ENCODE measurements at regions not wholly inside any gene's neighbourhood (a gene's known extent, or its start where the extent isn't known, plus 50 kb on each side); places are given as distances from the start of the nearest gene placed in this dataset.
A peak's percentile ranks its signal among the peaks of the same experiment; 100 is the strongest.

DNA sequence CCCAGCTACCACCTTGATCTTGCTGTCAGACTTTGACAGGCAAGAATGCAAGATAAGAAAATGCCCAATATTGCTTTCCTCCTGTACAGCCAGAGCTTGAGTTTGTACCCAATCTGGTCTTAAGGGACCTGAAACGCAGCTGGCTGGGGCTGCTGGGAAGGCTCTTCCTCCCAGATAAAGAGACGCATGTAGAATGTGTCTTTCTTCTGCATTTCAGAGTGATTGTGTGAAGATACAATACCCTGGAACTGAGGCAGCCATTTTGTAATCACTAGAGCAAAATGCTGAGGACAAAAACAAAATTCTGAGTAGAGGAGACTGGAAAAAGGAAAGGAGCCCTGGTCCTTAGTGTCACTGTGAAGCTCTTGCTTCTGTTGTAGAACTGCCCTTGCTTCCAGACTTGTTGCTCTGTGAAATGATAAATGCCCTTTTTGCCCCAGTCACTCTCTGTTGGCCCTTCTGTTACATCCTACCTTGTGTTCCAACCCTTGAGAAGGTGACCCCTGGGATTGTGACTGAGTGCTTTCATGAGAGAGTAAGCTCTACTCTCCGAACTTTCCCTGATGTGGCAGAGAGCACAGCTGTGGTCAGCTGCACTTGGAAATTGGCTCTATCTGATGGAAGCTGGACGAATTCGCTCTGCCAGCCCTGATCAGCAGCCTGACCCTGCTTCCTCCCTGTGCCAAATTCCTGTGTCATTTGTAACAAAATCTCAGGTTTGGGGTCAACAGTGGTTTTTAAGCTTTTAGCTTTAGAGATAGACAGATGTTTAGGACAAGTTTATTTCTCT is 137.4 kb upstream of the RBMS1 start:
- DNase-seq (ENCODE audit: low spot score) (no peak), FAIRE-seq (no peak)

DNA sequence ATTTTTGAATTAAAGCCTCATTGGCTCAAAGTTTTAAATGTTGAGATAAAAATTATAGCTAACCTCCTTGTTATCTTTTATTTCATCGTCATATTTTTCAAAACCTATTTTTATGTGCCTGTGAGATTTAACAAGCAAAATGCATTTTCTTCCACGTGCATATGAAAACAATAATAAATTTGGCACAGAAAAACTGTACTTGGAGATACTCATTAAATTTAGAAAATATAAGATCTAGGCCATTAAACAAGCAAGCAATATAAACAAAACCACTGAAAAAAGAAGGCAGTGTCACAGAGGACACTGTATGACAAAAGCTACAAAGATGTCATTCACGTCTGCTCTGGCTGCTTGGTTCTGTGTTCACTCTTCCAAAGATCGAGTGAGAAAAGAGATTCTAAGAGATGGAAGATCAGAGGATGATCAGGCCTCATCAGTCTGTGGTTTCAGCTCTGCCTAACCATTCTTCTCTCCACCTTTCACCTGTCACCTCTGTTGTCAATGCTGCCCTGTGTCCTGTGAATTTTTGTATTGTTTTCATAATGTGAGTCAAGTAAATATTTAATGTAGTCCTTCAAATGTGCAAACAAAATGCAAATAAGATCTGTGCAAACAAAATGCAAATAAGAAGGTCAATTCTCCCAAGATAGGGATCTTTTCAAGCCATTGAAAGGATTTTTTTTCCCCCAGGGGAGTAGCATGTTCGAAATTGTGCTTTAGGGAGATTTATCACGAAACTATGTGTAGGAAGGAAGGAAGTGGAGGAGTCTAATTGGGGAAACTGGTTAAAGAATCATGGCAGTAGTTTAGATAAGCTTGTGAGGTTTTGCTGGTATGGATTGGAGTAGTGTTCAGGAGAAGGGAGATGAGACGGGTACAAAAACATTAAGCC is 138.7 kb upstream of the RBMS1 start:
- DNase-seq (ENCODE audit: low spot score) (no peak), FAIRE-seq (no peak)

DNA sequence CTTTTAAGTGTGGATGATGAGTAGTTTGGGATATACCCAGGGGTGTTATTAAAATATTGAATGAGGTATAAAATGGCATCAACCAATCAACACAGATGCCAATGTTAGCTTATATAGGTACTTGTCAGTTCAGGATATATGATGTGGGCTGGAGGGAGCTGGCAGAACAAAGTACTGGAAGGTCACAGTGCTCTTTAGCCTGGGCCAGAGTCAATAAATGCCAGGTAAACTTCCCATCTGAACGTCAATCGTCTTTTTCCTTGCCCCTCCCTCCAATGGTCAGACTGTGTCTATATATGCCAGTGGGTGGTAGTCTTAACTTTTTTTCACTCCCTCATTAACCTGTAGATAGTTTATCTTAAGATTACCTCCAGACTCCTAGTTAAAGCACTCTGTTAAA is 140.8 kb upstream of the RBMS1 start:
- DNase-seq (ENCODE audit: low spot score) = no peak
- FAIRE-seq = no peak

DNA sequence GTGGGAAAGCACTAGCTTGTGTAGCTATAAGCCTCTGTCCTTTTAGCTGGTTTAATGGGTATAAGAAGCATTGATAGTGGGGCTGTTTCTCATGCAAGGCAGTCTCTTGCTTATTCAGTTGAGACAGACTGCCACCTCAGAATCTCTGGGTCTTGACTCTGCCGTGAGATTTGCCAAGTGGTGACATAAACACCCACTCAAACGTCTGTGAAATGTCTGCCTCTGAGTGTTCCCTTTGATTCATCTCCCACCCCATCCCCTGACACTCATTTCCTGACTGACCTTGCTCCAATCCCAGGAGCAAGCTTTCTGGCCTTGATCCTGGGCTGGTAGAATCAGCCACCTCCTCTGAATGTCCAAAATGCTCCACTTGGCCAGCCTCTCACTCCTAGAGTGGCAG is 141.9 kb upstream of the RBMS1 start:
- FAIRE-seq = no peak

DNA sequence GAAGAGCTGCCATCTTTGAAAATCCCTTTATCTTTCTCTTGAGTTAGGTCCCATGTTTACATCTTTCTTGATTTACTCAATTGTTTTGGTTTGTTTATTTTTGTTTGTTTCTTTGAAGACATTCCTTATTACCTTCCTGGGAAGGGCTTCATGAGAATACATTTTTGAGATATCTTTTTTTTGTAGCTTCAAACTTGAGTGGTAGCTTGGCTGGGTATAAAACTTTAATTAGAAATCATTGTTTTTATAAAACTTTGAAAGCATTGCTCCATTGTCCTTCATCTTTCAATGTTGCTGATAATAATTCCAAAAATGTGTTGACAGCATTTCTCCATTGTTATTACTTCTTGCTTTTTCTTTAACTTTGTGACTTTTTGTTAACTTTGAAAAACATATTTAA is 145.9 kb upstream of the RBMS1 start:
- no peak for DNase-seq (ENCODE audit: low spot score)
- no peak for FAIRE-seq

More for the DNA sequence above, 141.9 kb upstream of the RBMS1 start:
- no peak for DNase-seq (ENCODE audit: low spot score)

DNA sequence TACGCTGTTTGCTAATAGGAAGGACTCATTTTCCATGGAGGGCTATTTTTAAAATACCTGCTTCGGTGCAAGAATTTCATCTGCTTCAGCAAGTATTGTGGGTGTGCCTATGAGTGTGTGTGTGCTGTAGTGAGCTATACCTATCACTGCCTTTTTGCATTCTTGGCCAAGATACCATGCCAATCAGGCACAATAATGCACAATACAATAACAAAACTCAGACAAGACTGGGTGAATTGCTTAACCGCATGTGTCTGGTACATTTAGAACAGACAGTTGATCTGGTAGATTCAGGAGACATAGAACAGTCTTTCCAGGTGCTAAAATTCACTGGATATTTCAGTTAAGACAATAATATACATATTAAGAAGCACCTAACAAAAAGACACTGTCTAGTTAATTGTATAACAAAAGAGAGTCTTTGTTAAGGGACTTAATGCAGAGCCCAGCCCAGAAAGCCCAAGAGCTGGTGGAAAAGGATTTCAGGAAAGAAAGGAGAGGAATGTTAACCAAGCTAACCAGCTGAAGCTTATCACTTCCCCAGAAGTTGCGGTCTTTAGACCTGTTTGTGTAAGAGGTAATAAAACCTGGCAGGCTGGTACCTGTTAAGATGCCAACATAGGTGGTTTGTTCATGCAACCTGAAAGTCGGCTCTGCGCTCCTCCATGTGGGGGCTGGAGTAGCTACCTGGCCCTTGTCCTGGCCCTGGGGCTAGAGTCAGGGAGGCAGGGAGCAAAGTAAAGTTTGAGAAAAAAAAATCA is 153.3 kb upstream of the RBMS1 start:
- DNase-seq (ENCODE audit: low spot score) (no peak), FAIRE-seq (no peak)

DNA sequence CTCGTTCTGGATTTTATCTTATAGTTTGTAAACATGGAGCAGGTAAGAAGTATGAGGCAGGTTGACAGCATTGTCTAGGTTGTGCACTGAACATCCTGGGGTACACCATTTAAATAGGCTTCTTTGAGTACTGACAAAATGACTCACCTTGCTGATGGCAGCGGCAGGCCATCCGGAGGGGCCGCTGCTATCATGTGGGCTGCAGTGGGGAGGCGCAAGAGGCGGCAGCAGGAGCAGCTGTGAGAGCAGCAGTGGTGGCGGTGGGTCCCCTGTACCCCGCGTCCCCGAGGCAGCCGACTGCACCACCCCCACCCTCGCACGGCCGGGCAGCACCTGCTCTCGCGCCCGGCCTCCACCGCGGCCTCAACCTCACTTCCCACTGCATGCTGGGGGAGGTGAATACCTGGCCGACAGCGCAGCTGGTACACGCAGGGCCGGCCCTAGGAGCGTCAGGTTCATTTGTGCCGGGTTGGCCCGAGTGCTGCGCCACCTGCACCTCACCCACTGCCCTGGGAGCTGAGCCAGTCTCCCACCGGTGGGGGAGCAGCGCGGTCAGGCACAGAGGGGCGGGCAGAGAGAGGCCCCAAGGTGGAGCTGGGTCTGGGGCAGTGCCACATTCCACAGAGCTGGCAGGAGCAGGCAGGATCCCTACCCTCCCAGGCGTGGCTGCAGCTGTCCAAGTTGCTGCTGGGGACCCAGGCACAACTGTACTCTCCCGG is 154.5 kb upstream of the RBMS1 start:
- FAIRE-seq (no peak), DNase-seq (ENCODE audit: low spot score) (no peak)

DNA sequence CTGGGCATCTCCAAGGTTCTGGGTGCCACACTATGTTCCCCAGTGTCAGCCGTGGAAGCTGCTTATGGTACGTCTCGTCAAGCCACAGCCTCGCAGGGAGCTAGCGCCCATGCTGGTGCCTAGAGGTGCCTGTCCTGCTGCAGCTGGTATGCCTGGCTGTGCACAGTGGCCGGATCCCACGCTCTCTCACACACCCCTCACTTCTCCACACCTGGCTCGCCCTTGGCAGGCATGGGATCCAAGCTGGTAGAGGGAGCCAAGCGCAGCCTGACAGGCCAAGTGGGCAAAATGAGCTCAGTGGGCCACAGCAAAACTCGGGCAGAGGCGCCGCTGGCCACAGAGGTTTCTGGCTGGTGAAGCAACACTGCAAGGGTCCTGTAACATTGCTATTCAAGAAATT is 156.1 kb upstream of the RBMS1 start:
- FAIRE-seq (no peak), DNase-seq (ENCODE audit: low spot score) (no peak)

DNA sequence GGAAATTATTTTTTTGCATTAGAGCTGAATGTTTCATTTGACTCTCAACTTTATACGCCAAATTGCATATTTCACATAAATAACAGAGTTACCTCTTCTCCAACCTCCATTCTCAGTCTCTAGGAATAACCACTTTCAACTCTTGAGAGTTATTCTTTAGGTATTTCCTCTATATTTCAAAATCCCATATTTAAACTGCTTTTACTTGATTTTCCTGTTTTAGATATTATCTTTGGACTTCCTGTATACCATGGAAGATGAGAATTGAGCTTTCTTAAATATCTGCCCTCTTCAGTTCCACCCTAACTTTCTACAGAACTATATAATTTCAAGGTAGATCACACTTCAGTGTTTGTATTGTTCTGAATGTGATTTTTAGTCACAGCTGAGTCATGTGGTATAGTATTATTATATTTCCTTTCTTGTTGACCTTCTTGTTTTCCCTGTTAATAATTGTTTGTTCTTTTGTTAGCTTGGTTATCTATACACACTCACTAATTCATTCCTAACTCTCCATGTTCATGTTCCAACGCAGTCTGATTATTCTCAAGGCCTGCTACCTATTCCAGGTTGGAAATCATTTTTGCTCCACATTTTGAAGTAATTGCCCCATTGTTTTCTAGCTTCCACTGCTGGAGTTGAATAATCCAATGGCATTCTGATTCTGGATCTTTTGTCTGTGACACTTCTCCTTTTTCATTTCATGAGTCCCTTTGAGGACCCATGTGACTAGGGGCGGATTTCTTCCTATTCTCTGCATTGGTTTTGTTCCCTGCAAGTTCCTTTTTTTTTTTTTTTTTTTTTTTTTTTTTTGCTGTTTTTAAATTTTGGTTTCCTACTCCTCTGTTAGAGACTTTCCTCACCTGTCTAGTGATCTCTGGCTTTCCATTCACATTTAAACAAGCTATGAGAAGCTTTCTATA is 156.8 kb upstream of the RBMS1 start:
- FAIRE-seq = no peak
- DNase-seq (ENCODE audit: low spot score) = no peak

DNA sequence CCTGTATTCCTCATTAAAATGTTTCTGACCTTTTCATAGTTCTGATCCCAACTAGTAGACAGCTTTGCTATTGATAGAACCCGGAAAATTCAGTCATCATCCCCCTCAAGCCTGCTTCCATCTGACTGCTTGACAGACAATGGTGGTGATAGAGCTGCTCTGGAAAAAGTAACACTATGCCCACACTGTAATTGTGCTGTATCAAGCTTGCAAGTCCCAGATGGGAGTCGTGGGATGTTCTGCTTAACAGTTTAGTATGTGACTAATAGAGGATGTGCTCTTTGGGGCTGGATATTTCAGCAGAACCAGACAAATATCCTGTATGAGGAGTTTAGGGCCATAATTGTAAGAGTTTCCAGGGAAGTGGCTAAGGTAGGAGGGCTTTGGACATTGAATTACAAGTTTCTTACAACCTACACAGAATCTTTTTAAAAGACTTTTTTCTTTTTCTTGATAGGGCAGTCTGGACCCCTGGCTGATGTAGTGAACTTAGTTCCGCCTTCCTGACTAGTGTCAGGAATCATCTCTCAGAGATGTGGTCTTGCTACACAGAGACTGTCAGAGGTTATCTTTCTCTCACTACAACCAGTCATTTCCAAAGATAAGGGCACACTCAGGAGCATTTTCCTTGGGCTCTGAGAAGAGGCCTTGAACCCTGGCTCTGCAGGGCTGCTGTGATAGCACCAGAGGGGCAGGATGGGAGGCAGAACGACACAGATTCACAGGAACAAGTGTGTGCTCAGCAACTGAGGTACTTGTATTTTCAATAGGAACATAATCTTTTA is 158.0 kb upstream of the RBMS1 start:
- DNase-seq (ENCODE audit: low spot score) (no peak), FAIRE-seq (no peak)

DNA sequence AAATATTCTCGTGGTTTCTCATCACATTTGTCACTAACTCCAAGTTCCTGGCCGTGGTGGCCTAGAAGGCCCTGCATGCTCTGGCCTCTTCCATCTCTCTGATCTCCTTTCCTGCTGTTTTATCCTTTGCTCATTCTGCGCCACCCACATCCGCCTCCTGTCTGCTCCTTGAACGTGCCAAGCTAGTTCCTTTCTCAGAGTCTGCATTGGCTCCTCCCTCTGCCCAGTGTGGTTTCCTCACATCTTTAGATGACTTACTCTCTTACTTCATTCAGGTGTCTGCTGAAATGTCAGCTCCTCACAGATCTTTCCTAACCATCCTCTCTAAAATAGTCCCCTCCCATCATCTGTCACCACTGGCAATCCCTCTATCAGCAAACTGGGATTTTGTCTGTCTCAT is 158.6 kb upstream of the RBMS1 start:
- DNase-seq (ENCODE audit: low spot score) (no peak), FAIRE-seq (no peak)

DNA sequence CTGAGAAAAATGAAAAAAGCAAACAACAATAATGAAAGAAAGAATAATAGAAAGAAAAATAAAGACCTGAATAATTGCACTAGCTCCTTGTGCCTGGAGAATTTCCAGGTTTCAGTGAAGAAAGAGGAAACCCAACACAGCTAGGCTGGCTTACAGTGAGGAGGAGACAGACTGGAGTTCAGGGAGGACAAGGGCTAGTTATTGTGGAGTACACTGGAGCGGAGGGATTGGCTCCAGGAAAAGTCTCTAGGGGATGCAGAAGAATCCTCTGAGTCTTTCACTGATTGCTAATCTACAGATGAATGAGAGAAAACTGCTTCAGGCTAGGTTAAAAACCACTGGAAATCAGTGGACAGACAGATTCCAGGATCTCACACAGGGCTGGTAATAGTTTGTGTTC is 163.6 kb upstream of the RBMS1 start:
- DNase-seq (ENCODE audit: low spot score) (no peak), FAIRE-seq (no peak)

DNA sequence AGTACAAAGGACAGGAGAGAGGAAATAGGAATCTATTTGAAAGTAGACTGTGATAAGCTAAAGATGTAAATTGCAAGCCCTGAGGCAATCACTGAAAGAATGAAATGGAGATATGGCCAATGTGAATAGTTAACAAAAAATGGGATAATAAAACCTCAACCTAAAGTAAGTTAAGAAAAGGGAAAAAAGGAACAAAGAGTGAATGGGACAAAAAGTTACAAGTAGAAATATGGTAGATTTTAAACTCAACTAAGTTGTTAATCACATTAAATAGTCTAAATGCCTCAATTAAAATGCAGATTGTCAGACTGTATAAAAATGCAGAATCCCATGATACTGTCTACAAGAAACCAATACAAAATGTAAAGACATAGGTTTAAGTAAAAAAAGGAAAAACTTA is 165.2 kb upstream of the RBMS1 start:
- FAIRE-seq = no peak
- DNase-seq (ENCODE audit: low spot score) = no peak

DNA sequence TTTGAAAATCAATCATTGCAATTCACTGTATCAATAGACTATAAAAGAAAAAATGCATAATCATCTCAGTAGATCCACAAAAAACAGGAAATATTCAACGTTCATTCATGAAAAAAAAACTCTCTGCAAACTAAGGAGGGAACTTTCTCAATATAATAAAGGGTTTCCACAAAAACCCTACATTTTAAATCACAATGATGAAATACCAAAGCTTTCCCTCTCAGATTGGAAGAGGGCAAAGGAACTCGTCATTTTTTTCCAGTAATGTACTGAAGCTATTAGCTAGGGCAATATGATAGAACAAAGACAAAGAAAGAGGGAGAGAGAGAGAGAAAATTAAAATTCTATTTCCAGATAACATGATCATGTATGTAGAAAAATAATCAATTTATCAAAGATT is 167.1 kb upstream of the RBMS1 start:
- FAIRE-seq (no peak), DNase-seq (ENCODE audit: low spot score) (no peak)

DNA sequence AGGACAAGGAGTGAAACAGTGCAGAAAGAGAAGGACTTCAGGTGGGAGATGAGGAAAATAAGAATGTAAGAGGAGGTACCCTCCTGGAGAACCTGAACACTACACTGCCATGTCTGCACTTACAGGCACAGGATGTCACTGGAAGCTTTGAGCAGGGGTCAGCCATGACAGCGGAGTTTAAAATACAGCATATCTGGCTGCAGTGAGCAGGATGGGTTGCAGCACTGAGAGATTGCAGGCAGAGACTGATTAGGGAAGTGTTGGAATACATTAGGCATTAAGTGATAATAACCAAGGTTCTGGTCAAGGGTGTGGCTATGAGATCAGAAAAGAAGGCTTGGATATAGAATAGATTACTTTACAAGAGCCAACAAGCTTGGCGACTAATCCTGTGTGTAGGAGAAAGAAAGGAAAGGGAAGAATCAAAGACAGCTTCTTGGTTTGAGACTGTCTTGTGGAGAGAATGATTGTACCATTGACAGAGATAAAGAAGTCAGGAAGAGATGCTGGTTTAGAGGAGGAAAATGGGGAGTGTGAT is 171.1 kb upstream of the RBMS1 start:
- FAIRE-seq (no peak), DNase-seq (ENCODE audit: low spot score) (no peak)

DNA sequence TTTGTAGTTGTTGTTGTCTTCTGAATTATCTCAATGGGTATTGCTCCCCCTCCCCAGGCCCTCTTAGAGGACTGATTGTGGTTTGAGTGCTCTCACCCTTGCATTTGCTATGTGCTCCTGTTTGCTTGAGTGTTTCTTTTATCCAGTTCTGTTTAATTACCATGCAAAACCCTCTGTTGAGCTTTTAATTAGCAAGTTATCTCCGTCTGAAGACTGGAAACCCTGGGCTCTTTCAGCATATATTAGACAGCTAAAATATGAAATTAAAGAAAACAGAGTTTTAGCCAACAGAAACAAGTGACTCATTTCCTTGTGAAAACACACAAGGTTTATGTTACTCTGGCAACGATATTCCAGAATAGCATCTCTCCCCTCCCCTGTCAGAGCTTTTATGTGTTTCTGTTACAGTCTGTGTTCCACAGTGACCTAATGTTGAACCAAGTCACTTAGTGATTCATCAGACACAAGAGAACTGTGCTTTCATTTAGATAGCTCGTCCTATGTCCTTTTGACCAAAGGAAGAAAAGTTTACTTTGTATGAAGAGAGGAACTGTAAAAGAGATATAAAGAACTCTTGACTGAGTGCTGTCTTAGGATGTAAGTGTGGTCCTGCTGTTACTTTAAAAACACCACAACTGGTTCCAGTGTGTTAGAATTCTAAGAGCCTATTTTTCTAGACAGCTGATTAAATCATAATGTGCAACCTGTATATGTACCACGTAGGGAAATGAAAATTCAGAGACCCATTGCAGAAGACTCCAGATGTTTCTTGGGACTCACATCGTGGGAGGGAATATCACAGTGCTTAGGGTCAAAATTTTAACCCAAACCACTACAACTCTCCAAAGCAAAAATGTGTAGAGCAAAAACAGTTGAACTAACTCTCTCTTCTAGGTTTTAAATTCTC is 172.8 kb upstream of the RBMS1 start:
- FAIRE-seq = no peak
- peak; percentile 70 for DNase-seq (ENCODE audit: low spot score)

DNA sequence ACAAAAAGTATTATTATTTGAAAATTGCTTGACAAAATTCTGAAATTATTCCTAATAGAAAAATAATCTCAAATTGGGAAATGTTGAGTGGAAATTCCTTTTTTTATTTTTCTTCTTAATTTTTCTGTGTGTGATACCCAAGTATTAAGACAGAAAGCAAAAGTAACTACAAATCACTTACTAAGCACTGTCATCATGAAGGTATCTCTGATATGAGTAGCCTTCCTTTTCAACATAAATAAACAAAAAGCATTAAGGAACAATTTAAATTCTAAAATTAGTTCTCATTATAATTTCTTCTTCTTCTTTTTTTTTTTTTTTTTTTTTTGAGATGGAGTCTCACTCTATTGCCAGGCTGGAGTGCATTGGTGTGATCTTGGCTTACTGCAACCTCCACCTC is 174.2 kb upstream of the RBMS1 start:
- FAIRE-seq = no peak
- DNase-seq (ENCODE audit: low spot score) = no peak

DNA sequence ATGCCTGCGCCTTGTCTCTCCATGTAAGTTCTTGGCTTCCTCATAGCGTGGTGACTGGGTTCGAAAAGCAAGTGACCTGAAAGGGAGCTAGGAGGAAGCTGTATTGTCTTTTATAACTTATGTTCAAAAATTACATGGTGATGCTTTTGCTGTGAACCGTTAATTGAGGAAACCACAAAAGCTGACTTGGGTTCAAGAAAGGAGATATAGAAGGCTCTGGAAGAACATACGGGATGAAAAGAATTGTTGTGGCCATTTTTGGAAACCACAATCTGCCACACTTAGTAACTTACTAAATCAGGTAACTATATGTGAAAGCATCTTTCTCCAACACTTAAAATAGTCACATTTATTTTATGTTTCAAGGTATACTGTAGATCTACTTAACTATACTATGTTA is 177.0 kb upstream of the RBMS1 start:
- DNase-seq (ENCODE audit: low spot score) (no peak), FAIRE-seq (no peak)

All from urothelium cell line (cell line).